KMS-11 (cell line): ENCODE measurements at regions not wholly inside any gene's neighbourhood (a gene's known extent, or its start where the extent isn't known, plus 50 kb on each side); places are given as distances from the start of the nearest gene placed in this dataset.

Source experiments
- H2AFZ ChIP-seq: fragments of 200-600 bp; sonication (generic); 2 replicates; pipeline ENCODE4 v1.6.1; 2016; ENCODE audit warnings: antibody characterized with exemption, mixed run types, low read depth
- H3K27ac ChIP-seq: fragments of 200-600 bp; sonication (generic); 2 replicates; pipeline ENCODE4 v1.6.1; 2016; ENCODE audit warnings: mild to moderate bottlenecking, mixed run types
- H3K27me3 ChIP-seq: fragments of 200-600 bp; sonication (generic); 2 replicates; pipeline ENCODE4 v1.6.1; 2017; ENCODE audit warnings: mild to moderate bottlenecking, low read depth, mixed run types, moderate library complexity; ENCODE audit not compliant: insufficient read depth
- H3K36me3 ChIP-seq: fragments of 200-600 bp; sonication (generic); 2 replicates; pipeline ENCODE4 v1.6.1; 2017; ENCODE audit warnings: mild to moderate bottlenecking, mixed run types; ENCODE audit not compliant: insufficient read depth
- H3K4me1 ChIP-seq: fragments of 200-600 bp; sonication (generic); 2 replicates; pipeline ENCODE4 v1.6.1; 2016; ENCODE audit warnings: mild to moderate bottlenecking, low read depth, mixed run types; ENCODE audit not compliant: poor library complexity, severe bottlenecking
- H3K4me2 ChIP-seq: fragments of 200-600 bp; sonication (generic); 2 replicates; pipeline ENCODE4 v1.7.0; 2016; ENCODE audit warnings: mild to moderate bottlenecking, mixed run types
- H3K4me3 ChIP-seq: fragments of 200-600 bp; sonication (generic); IDR thresholded peaks from 2 replicates; pipeline ENCODE4 v1.6.1; 2017; ENCODE audit warnings: low read depth, low read length, mixed read lengths; ENCODE audit not compliant: insufficient read depth
- H3K79me2 ChIP-seq: fragments of 200-600 bp; sonication (generic); 2 replicates; pipeline ENCODE4 v1.6.1; 2016; ENCODE audit warnings: low read depth, mixed run types; ENCODE audit not compliant: insufficient read depth
- H3K9ac ChIP-seq: fragments of 200-600 bp; sonication (generic); 2 replicates; pipeline ENCODE4 v1.6.1; 2016; ENCODE audit warnings: mild to moderate bottlenecking, mixed run types
- H4K20me1 ChIP-seq: fragments of 200-600 bp; sonication (generic); 2 replicates; pipeline ENCODE4 v1.6.1; 2016; ENCODE audit warnings: mild to moderate bottlenecking, mixed run types; ENCODE audit not compliant: insufficient read depth
- CTCF ChIP-seq: fragments of 200-600 bp; sonication (generic); conservative IDR thresholded peaks from 2 replicates; pipeline ENCODE4 v1.6.1; 2017; ENCODE audit warnings: low read depth, mild to moderate bottlenecking, antibody characterized with exemption, low read length, moderate library complexity, mixed read lengths

- no peak overlapping the region for H3K4me3 ChIP-seq
- H3K4me1 ChIP-seq = peaks cover 49% of the 10 kb centered on the region
- H3K27me3 ChIP-seq = no peaks in the 10 kb centered on the region
- no peak for TF ChIP-seq CTCF
- H3K36me3 ChIP-seq = no peaks in the 10 kb centered on the region
- peak overlapping the region; percentile 79; the same call in 1 of the 2 replicates for H3K4me2 ChIP-seq
- H3K27ac ChIP-seq = no peak overlapping the region
- no peaks in the 10 kb centered on the region for H3K79me2 ChIP-seq
- no peaks in the 10 kb centered on the region for H4K20me1 ChIP-seq
- H2AFZ ChIP-seq = no peak overlapping the region; the same call in 1 of the 2 replicates
- H3K9ac ChIP-seq = no peak overlapping the region
These were observed 204.0 kb upstream of the FOXN2 start for GRCh38 chr2:48110492-48110891.

- H4K20me1 ChIP-seq = no peaks in the 10 kb centered on the region
- no peaks in the 10 kb centered on the region for H3K27me3 ChIP-seq
- TF ChIP-seq CTCF = no peak
- no peak overlapping the region; the same call in 1 of the 2 replicates for H3K4me2 ChIP-seq
- H3K36me3 ChIP-seq = no peaks in the 10 kb centered on the region
- H2AFZ ChIP-seq = no peak overlapping the region
- H3K79me2 ChIP-seq = no peaks in the 10 kb centered on the region
- peaks cover 32% of the 10 kb centered on the region for H3K4me1 ChIP-seq
- no peak overlapping the region for H3K27ac ChIP-seq
- H3K9ac ChIP-seq = no peak overlapping the region
- no peak overlapping the region for H3K4me3 ChIP-seq
These were observed 201.4 kb upstream of the FOXN2 start for GRCh38 chr2:48112911-48113680.

- H3K4me3 ChIP-seq = no peak overlapping the region
- H3K36me3 ChIP-seq = no peaks in the 10 kb centered on the region
- H3K27me3 ChIP-seq = no peaks in the 10 kb centered on the region
- peak overlapping the region; percentile 36 for H3K4me2 ChIP-seq
- H3K79me2 ChIP-seq = no peaks in the 10 kb centered on the region
- no peaks in the 10 kb centered on the region for H4K20me1 ChIP-seq
- H3K4me1 ChIP-seq = peaks cover 32% of the 10 kb centered on the region
- no peak overlapping the region for H2AFZ ChIP-seq
- H3K9ac ChIP-seq = no peak overlapping the region
- no peak overlapping the region for H3K27ac ChIP-seq
- no peak for TF ChIP-seq CTCF
These were observed 200.7 kb upstream of the FOXN2 start for GRCh38 chr2:48113767-48114166.

GRCh38 chr2:48114256-48114655 is 200.2 kb upstream of the FOXN2 start:
- Histone ChIP-seq H3K79me2 (no peaks in the 10 kb centered on the region), H3K4me3 (no peak overlapping the region), H3K27me3 (no peaks in the 10 kb centered on the region), H3K4me2 (peak overlapping the region; percentile 36), H3K4me1 (peaks cover 32% of the 10 kb centered on the region), H2AFZ (no peak overlapping the region), H3K9ac (no peak overlapping the region), H3K36me3 (no peaks in the 10 kb centered on the region), H3K27ac (no peak overlapping the region), H4K20me1 (no peaks in the 10 kb centered on the region)
- TF ChIP-seq CTCF = no peak
